GM12891 (cell line): ENCODE measurements at regions not wholly inside any gene's neighbourhood (a gene's known extent, or its start where the extent isn't known, plus 50 kb on each side); places are given as distances from the start of the nearest gene placed in this dataset.

Experiments used
- POLR2A ChIP-seq: IDR thresholded peaks from 2 replicates; pipeline ENCODE4 v1.6.1; 2011; ENCODE audit warnings: low read depth, low read length, control low read depth
- POLR2AphosphoS5 ChIP-seq: IDR thresholded peaks from 2 replicates; pipeline ENCODE4 v1.6.1; 2011; ENCODE audit warnings: low read depth, low read length, control low read depth
- SPI1 ChIP-seq: IDR thresholded peaks from 2 replicates; pipeline ENCODE4 v1.6.1; 2011; ENCODE audit warnings: low read depth, low read length, control low read depth

DNA sequence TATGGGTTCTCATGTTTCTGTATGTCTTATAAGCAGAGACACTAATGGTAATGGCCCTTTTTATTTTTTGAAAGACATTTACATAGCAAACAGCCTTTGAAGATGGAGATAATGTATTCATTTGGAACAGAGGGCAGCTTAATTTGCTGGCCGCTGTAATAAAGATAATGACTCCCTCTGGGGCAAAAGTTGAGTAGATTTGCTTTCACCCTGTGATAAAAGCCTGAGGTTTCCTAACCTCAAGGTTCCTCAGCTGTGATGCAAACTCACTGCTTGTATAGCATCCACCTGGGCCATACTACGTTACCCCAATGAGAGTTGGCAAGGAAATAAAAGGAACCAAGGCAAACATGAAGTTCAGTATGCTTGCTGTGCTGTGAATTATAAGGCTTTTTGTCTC lies 54.8 kb downstream of the TEX51 start:
- TF ChIP-seq POLR2A: no peak
- TF ChIP-seq SPI1: no peak
- no peak for TF ChIP-seq POLR2AphosphoS5
